ENCODE measurements at regions not wholly inside any gene's neighbourhood (a gene's known extent, or its start where the extent isn't known, plus 50 kb on each side); places are given as distances from the start of the nearest gene placed in this dataset.

- Histone ChIP-seq H3K4me2 (ENCODE audit: insufficient read depth in 1 of 2, low read depth in 2 of 2, low read length in 2 of 2) (no peak overlapping the region), H2BK5ac (ENCODE audit: low read depth, low read length) (no peak overlapping the region), H4K20me1 (replicated peaks in 1 of 2; ENCODE audit: control insufficient read depth in 1 of 2, insufficient read depth in 2 of 2, low read length in 2 of 2) (no peaks in the 10 kb centered on the region), H3K79me1 (ENCODE audit: low read depth, low read length) (no peaks in the 10 kb centered on the region), H3K27ac (ENCODE audit: low read depth, low read length) (no peak overlapping the region), H3K23me2 (ENCODE audit: low read depth, low read length) (no peaks in the 10 kb centered on the region), H3K14ac (ENCODE audit: insufficient read length) (no peak overlapping the region), H3K4ac (replicated peaks; ENCODE audit: insufficient read length, low read depth, low read length) (no peak overlapping the region), H4K91ac (replicated peaks; ENCODE audit: insufficient read length, low read length) (no peak overlapping the region), H3K36me3 (ENCODE audit: control insufficient read depth in 2 of 4, insufficient read depth in 4 of 4, low read length in 3 of 4) (peaks cover 0 to 3% (median 0%) of the 10 kb centered on the region in 4 experiments; a peak in 1 of 8 replicates), H3K4me1 (replicated peaks in 1 of 4; ENCODE audit: control insufficient read depth in 3 of 4, insufficient read depth in 4 of 4, low read length in 3 of 4) (no peaks in the 10 kb centered on the region), H2AFZ (ENCODE audit: low read length) (no peak overlapping the region), H4K5ac (ENCODE audit: insufficient read length, low read depth, low read length) (no peak overlapping the region), H2BK12ac (ENCODE audit: low read depth, low read length) (no peak overlapping the region), H3K56ac (replicated peaks; ENCODE audit: insufficient read length, low read depth, low read length) (no peak overlapping the region), H4K8ac (ENCODE audit: extremely low read depth, insufficient read depth, low read length) (no peak overlapping the region), H3K23ac (ENCODE audit: insufficient read length) (no peak overlapping the region), H2AK5ac (ENCODE audit: low read depth, low read length) (no peak overlapping the region), H2BK120ac (replicated peaks; ENCODE audit: low read depth, low read length) (no peak overlapping the region), H3K9me3 (ENCODE audit: insufficient read depth in 2 of 2, low read depth in 1 of 2, low read length in 1 of 2) (peaks cover 0 to 10% of the 10 kb centered on the region in 2 experiments; a peak in 2 of 4 replicates), H2BK15ac (ENCODE audit: low read length) (no peak overlapping the region), H3K18ac (ENCODE audit: extremely low read depth, low read length) (no peak overlapping the region), H3K27me3 (replicated peaks in 1 of 4; ENCODE audit: control insufficient read depth in 3 of 4, extremely low read depth in 1 of 4, insufficient read depth in 3 of 4, low read length in 3 of 4) (no peaks in the 10 kb centered on the region), H3K79me2 (ENCODE audit: control insufficient read depth in 1 of 2, insufficient read depth in 2 of 2, low read length in 2 of 2) (no peaks in the 10 kb centered on the region), H3K9ac (replicated peaks in 1 of 4; ENCODE audit: extremely low read depth in 1 of 4, low read depth in 3 of 4, low read length in 3 of 4) (no peak overlapping the region), H3K4me3 (ENCODE audit: extremely low read depth in 1 of 4, insufficient read depth in 2 of 4, low read depth in 3 of 4, low read length in 4 of 4) (no peak overlapping the region), H2BK20ac (ENCODE audit: low read length) (no peak overlapping the region)
- 92% methylated on average over 9 of the region's 9 CpGs; no CpG with 5 or more reads in 1 of the 2 experiments for WGBS, 2 experiments (ENCODE audit: extremely low coverage in 1 of 2, insufficient coverage in 1 of 2, insufficient read length in 1 of 2, insufficient replicate concordance in 2 of 2, low coverage in 1 of 2, low lambda C conversion rate in 2 of 2, missing lambda C conversion rate in 1 of 2)
- DNase-seq (ENCODE audit: low read depth in 1 of 2, low spot score in 2 of 2) (no peak), FAIRE-seq (no peak)
- CTCF ChIA-PET (ENCODE audit: partially characterized antibody), result interaction anchor here (1.7 kb wide), 1 partner anchor 10 kb away, joined by 8 read pairs; no protein-coding TSS in a partner anchor
- POLR2A ChIA-PET (ENCODE audit: partially characterized antibody), result no interaction called here
- TF ChIP-seq SIRT6 (IDR thresholded peaks at IDR 0.05; ENCODE audit: low read length) (no peak), CEBPB (IDR thresholded peaks at IDR 0.05; ENCODE audit: low read depth, low read length) (no peak), GABPA (IDR thresholded peaks at IDR 0.05; ENCODE audit: borderline replicate concordance, insufficient read depth, low read length) (no peak)
These were observed 374.1 kb upstream of the RBMS3 start for GRCh38 chr3:28906561-28907310.

All from H1 (cell line).